ENCODE measurements at regions not wholly inside any gene's neighbourhood (a gene's known extent, or its start where the extent isn't known, plus 50 kb on each side); places are given as distances from the start of the nearest gene placed in this dataset.

DNA sequence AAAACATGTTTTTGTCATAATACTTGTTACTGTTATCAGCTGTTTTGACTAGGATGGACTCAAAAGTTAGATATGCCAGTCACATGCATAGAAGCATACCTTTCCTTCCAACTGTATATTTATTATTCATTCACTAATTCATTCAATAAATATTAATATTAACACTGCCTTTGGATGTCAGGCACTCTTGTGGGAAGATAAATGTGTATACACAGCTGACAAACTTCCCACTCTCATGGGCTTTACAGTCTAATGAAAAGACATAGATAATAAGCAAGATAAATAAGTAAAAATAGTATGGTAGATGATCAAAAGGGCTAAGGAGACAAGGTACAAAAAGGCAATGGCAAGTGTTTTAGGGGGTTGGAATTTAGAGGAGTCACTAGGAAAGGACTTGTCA is 180.1 kb upstream of the SMIM30 start:
- TF ChIP-seq, protein P1, sequence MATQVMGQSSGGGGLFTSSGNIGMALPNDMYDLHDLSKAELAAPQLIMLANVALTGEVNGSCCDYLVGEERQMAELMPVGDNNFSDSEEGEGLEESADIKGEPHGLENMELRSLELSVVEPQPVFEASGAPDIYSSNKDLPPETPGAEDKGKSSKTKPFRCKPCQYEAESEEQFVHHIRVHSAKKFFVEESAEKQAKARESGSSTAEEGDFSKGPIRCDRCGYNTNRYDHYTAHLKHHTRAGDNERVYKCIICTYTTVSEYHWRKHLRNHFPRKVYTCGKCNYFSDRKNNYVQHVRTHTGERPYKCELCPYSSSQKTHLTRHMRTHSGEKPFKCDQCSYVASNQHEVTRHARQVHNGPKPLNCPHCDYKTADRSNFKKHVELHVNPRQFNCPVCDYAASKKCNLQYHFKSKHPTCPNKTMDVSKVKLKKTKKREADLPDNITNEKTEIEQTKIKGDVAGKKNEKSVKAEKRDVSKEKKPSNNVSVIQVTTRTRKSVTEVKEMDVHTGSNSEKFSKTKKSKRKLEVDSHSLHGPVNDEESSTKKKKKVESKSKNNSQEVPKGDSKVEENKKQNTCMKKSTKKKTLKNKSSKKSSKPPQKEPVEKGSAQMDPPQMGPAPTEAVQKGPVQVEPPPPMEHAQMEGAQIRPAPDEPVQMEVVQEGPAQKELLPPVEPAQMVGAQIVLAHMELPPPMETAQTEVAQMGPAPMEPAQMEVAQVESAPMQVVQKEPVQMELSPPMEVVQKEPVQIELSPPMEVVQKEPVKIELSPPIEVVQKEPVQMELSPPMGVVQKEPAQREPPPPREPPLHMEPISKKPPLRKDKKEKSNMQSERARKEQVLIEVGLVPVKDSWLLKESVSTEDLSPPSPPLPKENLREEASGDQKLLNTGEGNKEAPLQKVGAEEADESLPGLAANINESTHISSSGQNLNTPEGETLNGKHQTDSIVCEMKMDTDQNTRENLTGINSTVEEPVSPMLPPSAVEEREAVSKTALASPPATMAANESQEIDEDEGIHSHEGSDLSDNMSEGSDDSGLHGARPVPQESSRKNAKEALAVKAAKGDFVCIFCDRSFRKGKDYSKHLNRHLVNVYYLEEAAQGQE (IDR thresholded peaks at IDR 0.05; ENCODE audit: borderline replicate concordance), result no peak
- TF ChIP-seq RAD21 (conservative IDR thresholded peaks at IDR 0.05), result no peak
- TF ChIP-seq, protein P2, sequence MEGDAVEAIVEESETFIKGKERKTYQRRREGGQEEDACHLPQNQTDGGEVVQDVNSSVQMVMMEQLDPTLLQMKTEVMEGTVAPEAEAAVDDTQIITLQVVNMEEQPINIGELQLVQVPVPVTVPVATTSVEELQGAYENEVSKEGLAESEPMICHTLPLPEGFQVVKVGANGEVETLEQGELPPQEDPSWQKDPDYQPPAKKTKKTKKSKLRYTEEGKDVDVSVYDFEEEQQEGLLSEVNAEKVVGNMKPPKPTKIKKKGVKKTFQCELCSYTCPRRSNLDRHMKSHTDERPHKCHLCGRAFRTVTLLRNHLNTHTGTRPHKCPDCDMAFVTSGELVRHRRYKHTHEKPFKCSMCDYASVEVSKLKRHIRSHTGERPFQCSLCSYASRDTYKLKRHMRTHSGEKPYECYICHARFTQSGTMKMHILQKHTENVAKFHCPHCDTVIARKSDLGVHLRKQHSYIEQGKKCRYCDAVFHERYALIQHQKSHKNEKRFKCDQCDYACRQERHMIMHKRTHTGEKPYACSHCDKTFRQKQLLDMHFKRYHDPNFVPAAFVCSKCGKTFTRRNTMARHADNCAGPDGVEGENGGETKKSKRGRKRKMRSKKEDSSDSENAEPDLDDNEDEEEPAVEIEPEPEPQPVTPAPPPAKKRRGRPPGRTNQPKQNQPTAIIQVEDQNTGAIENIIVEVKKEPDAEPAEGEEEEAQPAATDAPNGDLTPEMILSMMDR (IDR thresholded peaks at IDR 0.05; ENCODE audit: poor library complexity, severe bottlenecking), result no peak
- TF ChIP-seq POLR2AphosphoS5 (IDR thresholded peaks at IDR 0.05), result no peak
- TF ChIP-seq EP300 (conservative IDR thresholded peaks at IDR 0.05; ENCODE audit: poor library complexity, severe bottlenecking), result no peak
- no peak for TF ChIP-seq EZH2 (IDR thresholded peaks at IDR 0.05; ENCODE audit: borderline replicate concordance, insufficient read depth, low read length, poor library complexity, severe bottlenecking)
